GM12892 (cell line): ENCODE measurements at regions not wholly inside any gene's neighbourhood (a gene's known extent, or its start where the extent isn't known, plus 50 kb on each side); places are given as distances from the start of the nearest gene placed in this dataset.

ENCODE experiments used
- POLR2A ChIP-seq: IDR thresholded peaks from 2 replicates; pipeline ENCODE4 v1.6.1; 2011; ENCODE audit warnings: low read depth, low read length, control low read depth
- POLR2AphosphoS5 ChIP-seq: IDR thresholded peaks from 2 replicates; pipeline ENCODE4 v1.6.1; 2011; ENCODE audit warnings: low read depth, low read length, control low read depth

GRCh38 chr18:22552254-22552653, 134.5 kb upstream of the CTAGE1 start:
- TF ChIP-seq POLR2A (no peak), POLR2AphosphoS5 (no peak)
